ENCODE measurements at regions not wholly inside any gene's neighbourhood (a gene's known extent, or its start where the extent isn't known, plus 50 kb on each side); places are given as distances from the start of the nearest gene placed in this dataset.

DNA sequence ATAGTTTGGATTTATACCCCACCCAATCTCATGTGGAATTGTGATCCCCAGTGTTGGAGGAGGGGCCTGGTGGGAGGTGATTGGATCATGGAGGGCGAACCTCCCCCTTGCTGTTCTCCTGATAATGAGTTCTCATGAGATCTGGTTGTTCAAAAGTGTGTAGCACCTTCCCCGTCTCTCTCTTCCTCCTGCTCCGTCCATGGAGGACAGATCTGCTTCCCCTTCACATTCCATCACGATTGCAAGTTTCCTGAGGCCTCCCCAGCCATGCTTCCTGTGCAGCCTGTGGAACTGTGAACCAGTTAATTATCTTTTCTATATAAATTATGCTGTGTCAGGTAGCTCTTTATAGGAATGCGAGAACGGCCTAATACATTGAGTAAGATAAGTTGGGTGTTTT lies 518.8 kb upstream of the LCORL start:
- in situ Hi-C loops (cut with HindIII; ENCODE audit: low pct_unique_long_range_greater_than_20kb, low sequenced_read_pairs), result no loop called here
- TF ChIP-seq JUND (IDR thresholded peaks at IDR 0.05; ENCODE audit: low read depth), result no peak
- no peak for DNase-seq (ENCODE audit: low read depth in 1 of 2, low spot score in 1 of 2)

GRCh38 chr4:18538121-18538520 lies 516.6 kb upstream of the LCORL start:
- no peak for TF ChIP-seq JUND (IDR thresholded peaks at IDR 0.05; ENCODE audit: low read depth)
- no peak for DNase-seq (ENCODE audit: low read depth in 1 of 2, low spot score in 1 of 2)
- in situ Hi-C loops (cut with HindIII; ENCODE audit: low pct_unique_long_range_greater_than_20kb, low sequenced_read_pairs), result no loop called here

- in situ Hi-C loops (cut with HindIII; ENCODE audit: low pct_unique_long_range_greater_than_20kb, low sequenced_read_pairs), result no loop called here
- no peak for TF ChIP-seq JUND (IDR thresholded peaks at IDR 0.05; ENCODE audit: low read depth)
- no peak for DNase-seq (ENCODE audit: low read depth in 1 of 2, low spot score in 1 of 2)
These were observed 514.9 kb upstream of the LCORL start for GRCh38 chr4:18536428-18536827.

DNA sequence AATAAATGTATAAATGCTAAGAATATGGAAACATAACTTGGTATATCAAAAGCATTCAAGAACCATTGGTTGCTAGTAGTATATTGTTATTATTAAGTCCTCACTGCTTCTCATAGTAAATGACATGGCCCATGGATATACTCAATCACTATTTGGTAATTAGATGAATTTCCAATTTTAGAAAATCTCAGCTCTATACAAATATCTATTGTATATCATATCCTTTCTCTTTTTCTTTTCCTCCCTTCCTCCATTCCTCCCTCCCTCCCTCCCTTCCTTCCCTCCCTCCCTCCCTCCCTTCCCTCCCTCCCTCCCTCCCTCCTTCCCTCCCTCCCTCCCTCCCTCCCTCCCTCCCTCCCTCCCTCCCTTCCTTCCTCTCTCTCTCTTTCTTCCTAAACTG lies 514.4 kb upstream of the LCORL start:
- no peak for DNase-seq (ENCODE audit: low read depth in 1 of 2, low spot score in 1 of 2)
- no peak for TF ChIP-seq JUND (IDR thresholded peaks at IDR 0.05; ENCODE audit: low read depth)
- in situ Hi-C loops (cut with HindIII; ENCODE audit: low pct_unique_long_range_greater_than_20kb, low sequenced_read_pairs), result no loop called here

- TF ChIP-seq JUND (IDR thresholded peaks at IDR 0.05; ENCODE audit: low read depth), result no peak
- in situ Hi-C loops (cut with HindIII; ENCODE audit: low pct_unique_long_range_greater_than_20kb, low sequenced_read_pairs), result no loop called here
- no peak for DNase-seq (ENCODE audit: low read depth in 1 of 2, low spot score in 1 of 2)
These were observed 511.8 kb upstream of the LCORL start for GRCh38 chr4:18533262-18533775.

DNA sequence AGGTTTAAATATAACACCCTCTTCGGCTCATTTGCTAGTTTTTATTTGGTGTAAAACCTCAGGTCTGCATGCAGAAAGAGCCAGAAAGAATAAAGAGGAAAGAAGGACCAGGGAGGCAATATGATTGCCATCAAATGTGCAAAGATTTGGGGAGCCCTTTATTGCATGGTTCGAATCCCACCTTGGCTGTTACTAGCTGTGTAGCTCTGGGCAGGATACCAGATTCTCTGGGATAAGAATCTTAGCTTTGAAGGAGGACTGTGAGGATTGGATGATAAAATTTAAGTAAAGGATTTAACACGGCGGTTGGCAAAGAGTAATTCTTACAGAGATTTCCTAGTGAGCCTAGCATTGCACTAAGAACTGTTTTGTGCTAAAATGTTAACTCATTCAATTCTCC lies 510.2 kb upstream of the LCORL start:
- in situ Hi-C loops (cut with HindIII; ENCODE audit: low pct_unique_long_range_greater_than_20kb, low sequenced_read_pairs), result no loop called here
- TF ChIP-seq JUND (IDR thresholded peaks at IDR 0.05; ENCODE audit: low read depth), result no peak
- no peak for DNase-seq (ENCODE audit: low read depth in 1 of 2, low spot score in 1 of 2)

DNA sequence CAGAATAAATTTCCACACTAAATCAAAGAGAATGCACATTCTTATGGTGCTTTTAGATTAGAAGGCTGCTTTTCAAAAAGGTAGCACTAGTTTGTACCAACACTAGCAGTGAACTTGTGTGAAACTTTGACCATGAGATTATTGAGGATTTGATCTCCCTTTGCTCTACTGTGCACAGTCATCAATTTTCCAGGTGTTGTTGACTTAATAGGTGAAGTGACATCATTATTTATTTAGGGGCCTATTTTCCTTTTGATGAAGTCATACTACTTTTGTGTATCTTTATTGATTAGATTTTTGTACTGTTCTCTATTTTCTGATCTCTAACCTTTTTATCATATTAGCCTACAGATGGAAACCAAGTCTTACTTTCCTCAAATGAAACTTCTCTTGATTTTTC lies 507.9 kb upstream of the LCORL start:
- TF ChIP-seq JUND (IDR thresholded peaks at IDR 0.05; ENCODE audit: low read depth), result no peak
- in situ Hi-C loops (cut with HindIII; ENCODE audit: low pct_unique_long_range_greater_than_20kb, low sequenced_read_pairs), result no loop called here
- no peak for DNase-seq (ENCODE audit: low read depth in 1 of 2, low spot score in 1 of 2)

DNA sequence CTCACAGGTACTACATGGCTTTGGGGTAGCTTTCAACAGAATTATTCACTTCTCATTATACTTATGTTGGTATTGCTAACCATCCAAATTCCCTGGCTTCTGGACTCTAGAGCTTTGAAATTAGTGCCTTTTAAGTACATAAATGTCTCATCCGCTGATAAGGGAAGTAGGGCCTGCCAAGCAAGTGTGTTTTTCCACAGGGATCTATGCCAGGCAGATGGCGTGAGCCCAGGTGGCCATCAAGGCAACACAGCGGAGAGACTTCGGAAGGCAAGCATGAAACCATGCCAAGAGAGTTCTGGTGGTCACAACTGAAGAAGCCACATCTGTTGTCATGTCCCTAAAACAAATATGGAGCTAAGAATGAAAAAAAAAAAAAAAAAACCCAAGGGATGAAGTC lies 503.1 kb upstream of the LCORL start:
- in situ Hi-C loops (cut with HindIII; ENCODE audit: low pct_unique_long_range_greater_than_20kb, low sequenced_read_pairs), result no loop called here
- no peak for DNase-seq (ENCODE audit: low read depth in 1 of 2, low spot score in 1 of 2)
- no peak for TF ChIP-seq JUND (IDR thresholded peaks at IDR 0.05; ENCODE audit: low read depth)

DNA sequence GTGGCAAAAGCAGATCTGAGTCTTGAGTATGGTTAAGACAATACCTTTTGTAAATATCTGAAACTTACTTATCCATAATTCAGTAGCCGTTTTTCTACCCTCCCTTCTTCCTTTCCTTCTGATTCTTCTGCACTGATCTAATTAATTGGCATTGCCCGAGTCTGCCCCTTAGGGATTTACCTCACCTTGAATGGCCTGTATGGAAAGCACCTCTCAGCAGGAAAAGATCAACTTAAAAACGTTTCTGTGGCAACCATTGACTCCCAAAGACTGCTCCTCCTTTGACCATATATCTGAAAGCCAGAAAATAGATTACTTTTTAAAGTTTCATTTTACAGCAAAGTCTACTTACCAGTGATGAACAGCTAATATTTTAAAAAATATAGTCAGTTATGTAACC lies 496.5 kb upstream of the LCORL start:
- DNase-seq (ENCODE audit: low read depth in 1 of 2, low spot score in 1 of 2), result no peak
- no peak for TF ChIP-seq JUND (IDR thresholded peaks at IDR 0.05; ENCODE audit: low read depth)
- in situ Hi-C loops (cut with HindIII; ENCODE audit: low pct_unique_long_range_greater_than_20kb, low sequenced_read_pairs), result no loop called here

- no peak for TF ChIP-seq JUND (IDR thresholded peaks at IDR 0.05; ENCODE audit: low read depth)
- in situ Hi-C loops (cut with HindIII; ENCODE audit: low pct_unique_long_range_greater_than_20kb, low sequenced_read_pairs), result no loop called here
- no peak for DNase-seq (ENCODE audit: low read depth in 1 of 2, low spot score in 1 of 2)
These were observed 492.3 kb upstream of the LCORL start for GRCh38 chr4:18513861-18514260.

DNA sequence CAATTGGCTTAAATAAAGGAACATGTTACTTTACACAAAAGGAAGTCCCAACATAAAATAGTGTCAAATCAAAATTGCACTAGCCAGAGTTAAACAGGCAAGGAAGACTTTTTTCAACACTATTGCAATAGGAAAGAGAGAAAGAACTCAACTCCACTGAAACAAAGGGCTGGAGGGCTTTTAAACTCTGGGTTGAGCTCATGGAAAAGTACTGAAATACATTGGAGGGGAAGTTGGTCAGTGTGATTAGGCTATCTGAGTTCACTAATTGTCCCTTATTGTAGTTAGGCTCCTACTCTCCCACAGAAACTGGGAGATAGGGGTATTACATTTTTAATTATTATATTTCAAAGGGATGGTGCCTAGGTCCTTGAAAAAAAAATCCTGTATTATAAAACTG lies 491.2 kb upstream of the LCORL start:
- no peak for TF ChIP-seq JUND (IDR thresholded peaks at IDR 0.05; ENCODE audit: low read depth)
- DNase-seq (ENCODE audit: low read depth in 1 of 2, low spot score in 1 of 2), result no peak

GRCh38 chr4:18511727-18512126 lies 490.2 kb upstream of the LCORL start:
- no peak for TF ChIP-seq JUND (IDR thresholded peaks at IDR 0.05; ENCODE audit: low read depth)
- in situ Hi-C loops (cut with HindIII; ENCODE audit: low pct_unique_long_range_greater_than_20kb, low sequenced_read_pairs), result no loop called here

More for the DNA sequence above, 491.2 kb upstream of the LCORL start:
- in situ Hi-C loops (cut with HindIII; ENCODE audit: low pct_unique_long_range_greater_than_20kb, low sequenced_read_pairs), result no loop called here

GRCh38 chr4:18508786-18509185 lies 487.2 kb upstream of the LCORL start:
- in situ Hi-C loops (cut with HindIII; ENCODE audit: low pct_unique_long_range_greater_than_20kb, low sequenced_read_pairs), result no loop called here

More at GRCh38 chr4:18511727-18512126, 490.2 kb upstream of the LCORL start:
- DNase-seq (ENCODE audit: low read depth in 1 of 2, low spot score in 1 of 2), result no peak

DNA sequence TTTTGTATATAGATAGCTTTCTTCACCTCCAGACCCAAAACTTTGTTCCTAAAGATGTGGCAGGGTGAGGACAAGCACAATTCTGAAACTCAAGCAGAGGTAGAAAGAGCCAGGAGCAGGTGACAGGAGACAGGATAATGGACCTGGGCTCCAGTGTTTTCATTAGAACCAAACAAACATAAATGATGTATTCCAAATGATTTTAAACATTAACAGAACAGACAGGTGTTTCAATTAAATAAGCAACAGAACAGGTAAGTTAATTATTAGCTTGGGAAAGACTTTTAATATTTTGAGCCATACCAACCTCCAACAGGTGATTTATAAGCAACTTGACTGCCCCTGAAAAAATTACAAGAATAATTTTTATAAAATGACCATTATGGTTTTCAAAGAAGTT lies 459.4 kb upstream of the LCORL start:
- TF ChIP-seq JUND (IDR thresholded peaks at IDR 0.05; ENCODE audit: low read depth), result no peak
- in situ Hi-C loops (cut with HindIII; ENCODE audit: low pct_unique_long_range_greater_than_20kb, low sequenced_read_pairs), result no loop called here
- no peak for DNase-seq (ENCODE audit: low read depth in 1 of 2, low spot score in 1 of 2)

More at GRCh38 chr4:18508786-18509185, 487.2 kb upstream of the LCORL start:
- no peak for TF ChIP-seq JUND (IDR thresholded peaks at IDR 0.05; ENCODE audit: low read depth)
- DNase-seq (ENCODE audit: low read depth in 1 of 2, low spot score in 1 of 2), result no peak

Measured in T47D (cell line).